ENCODE measurements at regions not wholly inside any gene's neighbourhood (a gene's known extent, or its start where the extent isn't known, plus 50 kb on each side); places are given as distances from the start of the nearest gene placed in this dataset.

- Histone ChIP-seq H3K36me3 (no peaks in the 10 kb centered on the region), H3K9me3 (no peaks in the 10 kb centered on the region), H3K27me3 (no peaks in the 10 kb centered on the region), H3K4me1 (no peaks in the 10 kb centered on the region), H3K4me3 (no peak overlapping the region), H3K27ac (replicated peaks in 1 of 4) (no peak overlapping the region)
- WGBS, result 73% methylated on average over 4 of the region's 4 CpGs
- TF ChIP-seq POLR2A (IDR thresholded peaks at IDR 0.05; ENCODE audit: low read depth), result no peak
- no peak for TF ChIP-seq EP300 (IDR thresholded peaks at IDR 0.05)
- no peak for TF ChIP-seq CTCF (IDR thresholded peaks at IDR 0.05)
- no peak for TF ChIP-seq POLR2AphosphoS5 (IDR thresholded peaks at IDR 0.05)
- no peak for DNase-seq (ENCODE audit: extremely low spot score)
- intact Hi-C loops (cut with DNase I), result no loop called here
Measured at GRCh38 chr13:73677048-73677601, 457.1 kb downstream of the KLF12 start.

GRCh38 chr13:73676550-73677047 is 457.6 kb downstream of the KLF12 start:
- Histone ChIP-seq H3K9me3 (no peaks in the 10 kb centered on the region), H3K27ac (replicated peaks in 1 of 4) (no peak overlapping the region), H3K4me1 (no peaks in the 10 kb centered on the region), H3K36me3 (no peaks in the 10 kb centered on the region), H3K27me3 (no peaks in the 10 kb centered on the region), H3K4me3 (no peak overlapping the region)
- intact Hi-C loops (cut with DNase I), result no loop called here
- 93% methylated on average over 2 of the region's 2 CpGs for WGBS
- TF ChIP-seq CTCF (IDR thresholded peaks at IDR 0.05) (no peak), POLR2A (IDR thresholded peaks at IDR 0.05; ENCODE audit: low read depth) (no peak), EP300 (IDR thresholded peaks at IDR 0.05) (no peak)
- DNase-seq (ENCODE audit: extremely low spot score), result no peak

- Histone ChIP-seq H3K9me3 (no peaks in the 10 kb centered on the region), H3K4me1 (no peaks in the 10 kb centered on the region), H3K4me3 (no peak overlapping the region), H3K27me3 (no peaks in the 10 kb centered on the region), H3K27ac (replicated peaks in 1 of 4) (no peak overlapping the region), H3K36me3 (no peaks in the 10 kb centered on the region)
- TF ChIP-seq POLR2AphosphoS5 (IDR thresholded peaks at IDR 0.05) (no peak), EP300 (IDR thresholded peaks at IDR 0.05) (no peak), CTCF (IDR thresholded peaks at IDR 0.05) (no peak), POLR2A (IDR thresholded peaks at IDR 0.05; ENCODE audit: low read depth) (no peak)
- no peak for DNase-seq (ENCODE audit: extremely low spot score)
- intact Hi-C loops (cut with DNase I), result no loop called here
- WGBS, result 98% methylated on average over 4 of the region's 4 CpGs
Measured at GRCh38 chr13:73675821-73676220, 458.4 kb downstream of the KLF12 start.

- H3K27me3 ChIP-seq, result no peaks in the 10 kb centered on the region
- H3K27ac ChIP-seq (replicated peaks in 1 of 4), result no peak overlapping the region
- no peaks in the 10 kb centered on the region for H3K36me3 ChIP-seq
- TF ChIP-seq POLR2A (IDR thresholded peaks at IDR 0.05; ENCODE audit: low read depth) (no peak), POLR2AphosphoS5 (IDR thresholded peaks at IDR 0.05) (no peak), CTCF (IDR thresholded peaks at IDR 0.05) (no peak), EP300 (IDR thresholded peaks at IDR 0.05) (no peak)
- no peaks in the 10 kb centered on the region for H3K4me1 ChIP-seq
- H3K9me3 ChIP-seq, result no peaks in the 10 kb centered on the region
- DNase-seq (ENCODE audit: extremely low spot score), result no peak
- no peak overlapping the region for H3K4me3 ChIP-seq
- intact Hi-C loops (cut with DNase I), result no loop called here
- WGBS, result 91% methylated on average over 2 of the region's 2 CpGs
Measured at GRCh38 chr13:73674570-73674969, 459.6 kb downstream of the KLF12 start.

- no peak overlapping the region for H3K27ac ChIP-seq (replicated peaks in 1 of 4)
- H3K9me3 ChIP-seq, result no peaks in the 10 kb centered on the region
- no peaks in the 10 kb centered on the region for H3K36me3 ChIP-seq
- DNase-seq (ENCODE audit: extremely low spot score), result no peak
- no peaks in the 10 kb centered on the region for H3K27me3 ChIP-seq
- no peaks in the 10 kb centered on the region for H3K4me1 ChIP-seq
- intact Hi-C loops (cut with DNase I), result no loop called here
- TF ChIP-seq POLR2A (IDR thresholded peaks at IDR 0.05; ENCODE audit: low read depth) (no peak), CTCF (IDR thresholded peaks at IDR 0.05) (no peak), EP300 (IDR thresholded peaks at IDR 0.05) (no peak), POLR2AphosphoS5 (IDR thresholded peaks at IDR 0.05) (no peak)
- H3K4me3 ChIP-seq, result no peak overlapping the region
- 92% methylated on average over 11 of the region's 11 CpGs for WGBS
Measured at GRCh38 chr13:73673931-73674330, 460.3 kb downstream of the KLF12 start.

Measured in esophagus muscularis mucosa (tissue), 4 donors.